GM21390 (cell line): ENCODE measurements at regions not wholly inside any gene's neighbourhood (a gene's known extent, or its start where the extent isn't known, plus 50 kb on each side); places are given as distances from the start of the nearest gene placed in this dataset.

ENCODE experiments used
- ATAC-seq: cut with Tn5 transposase; IDR thresholded peaks from one replicate; pipeline ENCODE4 v1.9.1; 2021; ENCODE audit not compliant: unreplicated experiment

- ATAC-seq, result no peak
Observed at GRCh38 chr2:122471753-122472152, 716.3 kb downstream of the TSN start.

GRCh38 chr2:122478117-122478516, 722.7 kb downstream of the TSN start:
- ATAC-seq, result no peak

GRCh38 chr2:122478771-122479170, 723.3 kb downstream of the TSN start:
- ATAC-seq, result no peak

- no peak for ATAC-seq
Observed at GRCh38 chr2:122480501-122481243, 725.2 kb downstream of the TSN start.

- no peak for ATAC-seq
Observed at GRCh38 chr2:122481244-122481622, 725.8 kb downstream of the TSN start.

- no peak for ATAC-seq
Observed at GRCh38 chr2:122481717-122482116, 726.3 kb downstream of the TSN start.

- ATAC-seq, result no peak
Observed at GRCh38 chr2:122486086-122486485, 730.6 kb downstream of the TSN start.

- ATAC-seq, result no peak
Observed at GRCh38 chr2:122486705-122487415, 731.4 kb downstream of the TSN start.

GRCh38 chr2:122491011-122491410, 735.6 kb downstream of the TSN start:
- ATAC-seq, result no peak

- no peak for ATAC-seq
Observed at GRCh38 chr2:122500316-122501105, 745.1 kb downstream of the TSN start.

- ATAC-seq, result no peak
Observed at GRCh38 chr2:122506620-122507019, 751.2 kb downstream of the TSN start.

- no peak for ATAC-seq
Observed at GRCh38 chr2:122507261-122507660, 751.8 kb downstream of the TSN start.

GRCh38 chr2:122512091-122512490, 756.6 kb downstream of the TSN start:
- ATAC-seq, result no peak

- no peak for ATAC-seq
Observed at GRCh38 chr2:122514451-122514996, 759.1 kb downstream of the TSN start.

GRCh38 chr2:122515731-122516290, 760.4 kb downstream of the TSN start:
- no peak for ATAC-seq

GRCh38 chr2:122516775-122517174, 761.3 kb downstream of the TSN start:
- no peak for ATAC-seq

GRCh38 chr2:122519366-122519765, 763.9 kb downstream of the TSN start:
- no peak for ATAC-seq

- ATAC-seq, result no peak
Observed at GRCh38 chr2:122519821-122520611, 764.6 kb downstream of the TSN start.

- ATAC-seq, result no peak
Observed at GRCh38 chr2:122523143-122523542, 767.7 kb downstream of the TSN start.

- no peak for ATAC-seq
Observed at GRCh38 chr2:122523981-122524380, 768.5 kb downstream of the TSN start.
